ENCODE measurements at regions not wholly inside any gene's neighbourhood (a gene's known extent, or its start where the extent isn't known, plus 50 kb on each side); places are given as distances from the start of the nearest gene placed in this dataset.

GRCh38 chr1:170470121-170470520 lies 61.8 kb upstream of the GORAB start:
- TF ChIP-seq CTCF (IDR thresholded peaks at IDR 0.05) (no peak), POLR2A (IDR thresholded peaks at IDR 0.05) (no peak)

Measured in heart left ventricle (tissue), 13 donors.